Upper lobe of right lung (tissue), 1 donor: ENCODE measurements at regions not wholly inside any gene's neighbourhood (a gene's known extent, or its start where the extent isn't known, plus 50 kb on each side); places are given as distances from the start of the nearest gene placed in this dataset.

ENCODE experiments used
- ATAC-seq: fragments of 200-7000 bp; cut with Tn5 transposase; one replicate; pipeline ENCODE4 v1.9.1; 2020; ENCODE audit warnings: mild to moderate bottlenecking, moderate library complexity
- DNase-seq: peaks from one replicate; pipeline ENCODE4 v3.0.0-alpha.2; 2020
- H3K27ac ChIP-seq: fragments of 200-600 bp; one replicate; pipeline ENCODE4 v1.8.0; 2022
- H3K27me3 ChIP-seq: fragments of 200-600 bp; one replicate; pipeline ENCODE4 v1.8.0; 2022; ENCODE audit warnings: mild to moderate bottlenecking
- H3K36me3 ChIP-seq: fragments of 200-600 bp; one replicate; pipeline ENCODE4 v1.8.0; 2022
- H3K4me1 ChIP-seq: fragments of 200-600 bp; one replicate; pipeline ENCODE4 v1.8.0; 2022
- H3K4me3 ChIP-seq: fragments of 200-600 bp; one replicate; pipeline ENCODE4 v1.8.0; 2022; ENCODE audit warnings: mild to moderate bottlenecking
- H3K9me3 ChIP-seq: fragments of 200-600 bp; one replicate; pipeline ENCODE4 v1.8.0; 2022
- intact Hi-C: fragments of 100-400 bp; cut with DNase I; formaldehyde crosslinking; loops from one replicate; pipeline ENCODE4 v1.11.0; 2022
- TF ChIP-seq, protein P1 (sequence below): fragments of 200-600 bp; IDR thresholded peaks from one replicate; pipeline ENCODE4 v1.8.0; 2022; ENCODE audit warnings: antibody characterized with exemption
- donor health status: DM: no; HTN: yes; CAD: no; lungs with severe emphysema.

GRCh38 chr3:66593978-66594377 is 93.2 kb upstream of the LRIG1 start:
- H3K27me3 ChIP-seq = no peaks in the 10 kb centered on the region
- TF ChIP-seq, protein P1, sequence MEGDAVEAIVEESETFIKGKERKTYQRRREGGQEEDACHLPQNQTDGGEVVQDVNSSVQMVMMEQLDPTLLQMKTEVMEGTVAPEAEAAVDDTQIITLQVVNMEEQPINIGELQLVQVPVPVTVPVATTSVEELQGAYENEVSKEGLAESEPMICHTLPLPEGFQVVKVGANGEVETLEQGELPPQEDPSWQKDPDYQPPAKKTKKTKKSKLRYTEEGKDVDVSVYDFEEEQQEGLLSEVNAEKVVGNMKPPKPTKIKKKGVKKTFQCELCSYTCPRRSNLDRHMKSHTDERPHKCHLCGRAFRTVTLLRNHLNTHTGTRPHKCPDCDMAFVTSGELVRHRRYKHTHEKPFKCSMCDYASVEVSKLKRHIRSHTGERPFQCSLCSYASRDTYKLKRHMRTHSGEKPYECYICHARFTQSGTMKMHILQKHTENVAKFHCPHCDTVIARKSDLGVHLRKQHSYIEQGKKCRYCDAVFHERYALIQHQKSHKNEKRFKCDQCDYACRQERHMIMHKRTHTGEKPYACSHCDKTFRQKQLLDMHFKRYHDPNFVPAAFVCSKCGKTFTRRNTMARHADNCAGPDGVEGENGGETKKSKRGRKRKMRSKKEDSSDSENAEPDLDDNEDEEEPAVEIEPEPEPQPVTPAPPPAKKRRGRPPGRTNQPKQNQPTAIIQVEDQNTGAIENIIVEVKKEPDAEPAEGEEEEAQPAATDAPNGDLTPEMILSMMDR = no peak
- no peak overlapping the region for H3K27ac ChIP-seq
- H3K4me3 ChIP-seq = no peak overlapping the region
- no peak for ATAC-seq
- DNase-seq = no peak
- H3K9me3 ChIP-seq = no peaks in the 10 kb centered on the region
- no peaks in the 10 kb centered on the region for H3K36me3 ChIP-seq
- H3K4me1 ChIP-seq = no peaks in the 10 kb centered on the region
- intact Hi-C loops = no loop called here

DNA sequence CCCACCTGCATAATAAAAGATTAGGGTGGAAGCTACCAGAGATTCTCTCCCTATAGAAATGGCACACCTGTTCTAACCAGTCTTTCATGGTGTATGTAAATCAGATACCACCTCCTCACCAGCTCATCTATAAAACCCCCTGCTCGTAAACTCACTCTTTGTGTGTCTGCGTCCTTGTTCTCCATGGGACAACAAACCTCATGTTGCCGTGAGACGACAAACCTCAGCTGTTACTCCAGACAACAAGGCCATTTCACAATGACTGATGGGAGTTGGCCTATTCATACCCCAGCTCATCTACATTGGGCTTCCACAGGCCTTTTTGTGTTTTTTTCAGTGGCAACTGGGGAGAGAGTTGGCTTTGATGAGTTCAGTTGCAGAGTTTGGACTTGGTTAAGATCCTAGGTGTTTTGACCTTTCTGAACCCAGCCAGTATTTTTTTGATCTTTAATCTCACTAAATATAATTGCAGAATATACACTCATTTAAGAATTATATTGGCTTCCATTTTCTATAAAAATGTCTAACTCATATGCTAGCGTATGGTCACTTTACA is 96.6 kb upstream of the LRIG1 start:
- ATAC-seq (no peak), DNase-seq (no peak)
- Histone ChIP-seq H3K27me3 (no peaks in the 10 kb centered on the region), H3K4me1 (no peaks in the 10 kb centered on the region), H3K27ac (no peak overlapping the region), H3K36me3 (no peaks in the 10 kb centered on the region), H3K9me3 (no peaks in the 10 kb centered on the region), H3K4me3 (no peak overlapping the region)
- intact Hi-C loops = no loop called here
- TF ChIP-seq, protein P1 = no peak

GRCh38 chr3:66598168-66598567 is 97.3 kb upstream of the LRIG1 start:
- Histone ChIP-seq H3K4me3 (no peak overlapping the region), H3K36me3 (no peaks in the 10 kb centered on the region), H3K27ac (no peak overlapping the region), H3K4me1 (no peaks in the 10 kb centered on the region), H3K27me3 (no peaks in the 10 kb centered on the region), H3K9me3 (no peaks in the 10 kb centered on the region)
- DNase-seq (no peak), ATAC-seq (no peak)
- TF ChIP-seq, protein P1 = no peak
- intact Hi-C loops = no loop called here

DNA sequence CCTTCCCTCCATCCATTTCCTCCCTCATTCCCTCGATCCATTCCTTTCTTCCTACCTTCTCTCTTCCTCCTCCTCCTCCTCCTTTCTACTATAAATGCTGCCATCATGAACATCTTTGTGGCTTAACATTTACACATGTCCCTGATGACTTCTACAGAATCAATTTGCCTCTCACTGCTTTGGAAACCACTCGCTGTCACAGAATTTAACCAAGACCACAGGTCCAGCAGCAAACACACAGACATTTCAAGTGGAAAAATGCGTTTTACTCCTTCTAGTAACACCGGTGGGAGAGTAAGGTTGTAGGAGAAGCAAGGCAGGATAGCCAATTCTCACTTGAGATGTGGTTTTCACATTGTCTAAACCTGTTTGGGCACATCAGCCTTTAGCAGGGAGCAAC is 101.4 kb upstream of the LRIG1 start:
- H3K27me3 ChIP-seq = no peaks in the 10 kb centered on the region
- DNase-seq (no peak), ATAC-seq (no peak)
- no peaks in the 10 kb centered on the region for H3K36me3 ChIP-seq
- no peaks in the 10 kb centered on the region for H3K9me3 ChIP-seq
- no peaks in the 10 kb centered on the region for H3K4me1 ChIP-seq
- no peak overlapping the region for H3K27ac ChIP-seq
- intact Hi-C loops = no loop called here
- TF ChIP-seq, protein P1 = no peak
- no peak overlapping the region for H3K4me3 ChIP-seq

GRCh38 chr3:66602691-66603090 is 101.9 kb upstream of the LRIG1 start:
- no peak for DNase-seq
- no peak for ATAC-seq
- Histone ChIP-seq H3K4me1 (no peaks in the 10 kb centered on the region), H3K9me3 (no peaks in the 10 kb centered on the region), H3K4me3 (no peak overlapping the region), H3K27me3 (no peaks in the 10 kb centered on the region), H3K36me3 (no peaks in the 10 kb centered on the region), H3K27ac (no peak overlapping the region)
- intact Hi-C loops = no loop called here
- TF ChIP-seq, protein P1 = no peak

DNA sequence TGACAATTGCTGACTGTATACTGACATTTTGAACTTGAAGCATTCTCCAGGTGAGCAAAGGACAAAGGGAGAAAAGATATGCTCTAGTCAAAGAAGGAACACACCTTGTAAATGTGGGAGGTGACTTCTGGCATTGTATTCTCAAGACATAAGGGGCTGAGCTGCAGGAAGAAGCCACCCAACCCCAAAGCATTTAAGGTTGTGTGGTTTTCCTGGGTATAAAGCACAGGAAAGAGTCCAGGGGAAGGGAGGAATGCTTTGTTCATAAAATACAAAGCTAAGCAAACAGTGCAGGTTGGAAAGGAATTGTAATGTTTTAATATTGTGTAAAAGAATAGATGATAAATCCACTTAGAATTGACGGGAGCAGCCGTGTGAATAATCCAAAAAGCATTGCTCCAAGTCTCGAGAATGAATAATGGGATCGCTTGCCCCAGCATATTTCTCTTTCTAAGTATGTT is 102.4 kb upstream of the LRIG1 start:
- Histone ChIP-seq H3K4me1 (no peaks in the 10 kb centered on the region), H3K27me3 (no peaks in the 10 kb centered on the region), H3K9me3 (no peaks in the 10 kb centered on the region), H3K27ac (no peak overlapping the region), H3K4me3 (no peak overlapping the region), H3K36me3 (no peaks in the 10 kb centered on the region)
- ATAC-seq (no peak), DNase-seq (no peak)
- intact Hi-C loops = no loop called here
- TF ChIP-seq, protein P1 = no peak
